ENCODE measurements at regions not wholly inside any gene's neighbourhood (a gene's known extent, or its start where the extent isn't known, plus 50 kb on each side); places are given as distances from the start of the nearest gene placed in this dataset.
"Not testable (repeated sequence)": the region's sequence is repeated elsewhere in the genome, so short reads cannot be mapped to it uniquely, and the experiment has no call there.

DNA sequence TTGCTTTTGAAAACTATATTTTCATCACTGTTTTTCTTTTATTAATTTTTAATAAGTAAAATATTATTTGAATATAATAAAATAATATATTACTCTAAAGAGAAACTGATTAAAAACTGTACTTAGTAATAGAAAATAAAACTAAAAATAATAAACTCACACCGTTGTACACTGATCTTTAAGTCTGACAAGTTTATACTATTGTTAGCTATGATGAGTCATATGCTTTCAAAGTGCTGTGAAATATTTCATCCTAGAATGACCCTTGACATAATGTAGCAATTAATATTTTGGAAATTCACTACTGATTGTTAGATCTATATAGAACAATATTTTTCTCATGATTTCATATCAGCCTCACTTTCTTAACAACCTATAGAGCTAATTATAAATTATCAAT lies 1040.6 kb upstream of the SPRY2 start:
- DNase-seq (ENCODE audit: low spot score), result no peak

DNA sequence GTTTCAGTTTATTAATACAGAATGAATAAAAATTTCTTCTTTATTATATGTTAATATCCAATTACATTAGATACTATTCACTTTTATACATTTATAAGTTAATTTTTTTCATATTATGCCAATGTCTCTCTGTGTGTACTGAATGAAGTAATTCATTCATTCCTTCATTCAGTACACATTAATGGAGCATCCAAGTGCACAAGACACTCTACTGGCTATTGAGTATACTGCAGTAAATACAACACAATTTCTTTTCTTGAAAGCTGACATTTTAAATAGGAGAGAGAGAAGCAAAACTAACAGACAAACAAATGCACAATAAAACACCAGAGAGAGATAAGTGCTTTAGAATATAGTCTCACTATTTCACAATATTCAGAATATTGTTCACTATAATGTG lies 1038.3 kb upstream of the SPRY2 start:
- no peak for DNase-seq (ENCODE audit: low spot score)

DNA sequence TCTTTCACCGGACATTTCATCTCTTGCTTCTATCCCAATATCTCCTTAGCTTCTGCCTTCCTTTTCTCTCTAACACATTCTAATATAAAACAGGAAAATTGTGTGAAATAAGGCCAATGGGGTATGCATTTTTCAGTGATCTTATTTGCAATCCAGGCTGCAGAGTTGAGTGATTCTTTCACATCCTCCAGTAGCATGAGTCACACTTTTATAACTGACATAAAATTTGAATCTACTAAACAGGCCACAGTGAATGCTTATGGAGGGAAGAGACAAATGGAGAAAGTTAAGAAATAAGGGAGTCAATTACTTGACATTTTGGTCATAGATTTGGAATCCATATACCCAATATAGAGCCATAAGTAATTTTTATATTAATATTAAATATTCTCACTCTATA lies 1037.0 kb upstream of the SPRY2 start:
- DNase-seq (ENCODE audit: low spot score), result no peak

DNA sequence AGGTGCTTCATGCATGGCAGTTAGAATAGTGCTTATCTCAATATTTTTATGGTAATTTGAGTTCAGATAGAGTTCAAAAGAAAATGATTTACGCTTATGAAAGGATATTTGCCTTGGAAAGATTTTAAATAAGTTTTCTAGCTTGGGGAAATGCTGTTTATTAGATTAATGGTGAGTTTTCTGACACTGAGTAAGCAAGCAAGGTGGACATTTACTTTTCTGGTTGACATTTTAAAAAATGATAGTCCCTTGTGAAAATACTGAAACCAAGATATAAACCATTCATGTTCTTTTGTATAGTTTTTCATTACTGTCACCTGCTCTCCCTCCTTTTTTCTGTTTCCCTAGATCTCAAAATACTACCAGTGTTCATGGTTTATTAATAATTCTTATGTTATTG lies 1034.8 kb upstream of the SPRY2 start:
- no peak for DNase-seq (ENCODE audit: low spot score)

DNA sequence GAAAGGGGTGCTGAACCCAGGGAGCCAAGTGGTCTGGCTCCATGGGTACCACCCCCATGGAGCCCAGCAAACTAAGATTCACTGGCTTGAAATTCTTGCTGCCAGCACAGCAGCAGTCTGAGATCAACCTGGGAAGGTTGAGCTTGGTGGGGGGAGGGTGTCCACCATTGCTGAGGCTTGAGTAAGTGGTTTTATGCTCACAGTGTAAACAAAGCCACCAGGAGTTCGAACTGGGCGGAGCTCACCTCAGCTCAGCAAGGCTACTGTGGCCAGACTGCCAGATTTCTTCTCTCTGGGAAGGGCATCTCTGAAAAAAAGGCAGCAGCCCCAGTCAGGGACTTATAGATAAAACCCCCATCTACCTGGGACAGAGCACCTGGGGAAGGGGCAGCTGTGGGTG lies 1021.8 kb upstream of the SPRY2 start:
- DNase-seq (ENCODE audit: low spot score), result not testable (repeated sequence)

DNA sequence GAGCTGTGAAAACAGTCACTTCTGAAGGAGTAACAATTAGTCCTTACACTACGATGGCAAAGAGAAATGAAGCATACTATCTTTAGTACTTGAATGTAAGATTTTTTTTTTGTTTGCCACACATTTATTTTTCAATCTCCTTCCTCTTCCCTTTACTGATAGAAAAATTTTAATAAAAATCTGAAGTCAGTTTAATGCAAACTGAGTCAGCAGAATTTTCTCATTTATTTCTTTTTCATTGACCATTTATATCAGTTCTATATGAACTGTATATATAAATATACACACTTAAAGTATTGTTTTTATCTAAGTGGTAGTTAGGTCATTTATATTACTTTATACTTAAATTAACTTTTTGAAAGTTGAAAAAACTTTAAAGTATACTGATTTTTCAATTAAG lies 1009.1 kb upstream of the SPRY2 start:
- no peak for DNase-seq (ENCODE audit: low spot score)

DNA sequence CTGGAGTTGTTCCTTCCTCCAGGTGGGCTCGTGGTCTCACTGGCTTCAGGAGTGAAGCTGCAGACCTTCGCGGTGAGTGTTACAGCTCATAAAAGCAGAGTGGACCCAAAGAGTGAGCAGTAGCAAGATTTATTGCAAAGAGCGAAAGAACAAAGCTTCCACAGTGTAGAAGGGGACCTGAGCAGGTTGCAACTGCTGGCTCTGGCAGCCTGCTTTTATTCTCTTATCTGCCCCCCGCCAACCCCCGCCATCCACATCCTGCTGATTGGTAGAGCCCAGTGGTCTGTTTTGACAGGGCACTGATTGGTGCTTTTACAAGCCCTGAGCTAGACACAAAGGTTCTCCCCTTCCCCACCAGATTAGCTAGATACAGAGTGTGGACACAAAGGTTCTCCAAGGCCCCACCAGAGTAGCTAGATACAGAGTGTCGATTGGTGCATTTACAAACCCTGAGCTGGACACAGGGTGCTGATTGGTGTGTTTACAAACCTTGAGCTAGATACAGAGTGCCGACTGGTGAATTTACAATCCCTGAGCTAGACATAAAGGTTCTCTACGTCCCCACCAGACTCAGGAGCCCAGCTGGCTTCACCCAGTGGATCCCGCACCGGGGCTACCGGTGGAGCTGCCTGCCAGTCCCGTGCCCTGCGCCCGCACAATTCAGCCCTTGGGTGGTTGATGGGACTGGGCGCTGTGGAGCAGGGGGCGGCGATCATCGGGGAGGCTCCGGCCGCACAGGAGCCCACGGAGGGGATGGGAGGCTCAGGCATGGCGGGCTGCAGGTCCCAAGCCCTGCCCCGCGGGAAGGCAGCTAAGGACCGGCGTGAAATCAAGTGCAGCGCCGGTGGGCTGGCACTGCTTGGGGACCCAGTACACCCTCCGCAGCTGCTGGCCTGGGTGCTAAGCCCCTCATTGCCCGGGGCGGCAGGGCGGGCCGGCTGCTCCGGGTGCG lies 999.5 kb upstream of the SPRY2 start:
- not testable (repeated sequence) for DNase-seq (ENCODE audit: low spot score)

DNA sequence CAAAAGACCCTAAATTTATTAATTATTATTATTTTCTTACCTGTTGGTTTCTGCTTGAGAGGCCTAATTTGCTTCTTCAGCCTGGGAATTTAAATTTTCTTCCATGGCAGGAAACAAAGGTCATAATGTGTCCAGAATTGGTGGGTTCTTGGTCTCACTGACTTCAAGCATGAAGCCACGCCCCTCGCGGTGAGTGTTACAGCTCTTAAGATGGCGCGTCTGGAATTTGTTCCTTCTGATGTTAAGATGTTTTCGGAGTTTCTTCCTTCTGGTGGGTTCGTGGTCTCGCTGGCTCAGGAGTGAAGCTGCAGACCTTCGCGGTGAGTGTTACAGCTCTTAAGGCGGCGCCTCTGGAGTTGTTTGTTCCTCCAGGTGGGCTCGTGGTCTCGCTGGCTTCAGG lies 998.7 kb upstream of the SPRY2 start:
- not testable (repeated sequence) for DNase-seq (ENCODE audit: low spot score)

DNA sequence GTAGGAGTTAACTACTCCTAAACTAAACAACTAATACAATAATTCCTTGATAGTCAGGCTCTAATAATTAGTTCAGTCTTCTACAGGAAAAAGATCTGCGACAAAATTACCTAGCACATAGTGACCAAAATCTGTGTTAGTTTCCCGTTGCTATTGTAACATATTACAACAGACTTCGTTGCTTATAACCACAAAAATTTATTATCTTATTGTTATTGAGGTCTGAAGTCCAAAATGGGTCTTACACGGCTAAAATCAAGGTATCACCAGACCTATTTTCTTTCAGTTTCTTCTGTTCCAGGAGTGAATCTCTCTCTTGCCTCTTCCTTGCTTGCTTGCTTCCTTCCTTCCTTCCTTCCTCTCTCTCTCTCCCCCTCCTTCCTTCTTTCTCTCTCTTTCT lies 993.6 kb upstream of the SPRY2 start:
- DNase-seq (ENCODE audit: low spot score), result no peak

DNA sequence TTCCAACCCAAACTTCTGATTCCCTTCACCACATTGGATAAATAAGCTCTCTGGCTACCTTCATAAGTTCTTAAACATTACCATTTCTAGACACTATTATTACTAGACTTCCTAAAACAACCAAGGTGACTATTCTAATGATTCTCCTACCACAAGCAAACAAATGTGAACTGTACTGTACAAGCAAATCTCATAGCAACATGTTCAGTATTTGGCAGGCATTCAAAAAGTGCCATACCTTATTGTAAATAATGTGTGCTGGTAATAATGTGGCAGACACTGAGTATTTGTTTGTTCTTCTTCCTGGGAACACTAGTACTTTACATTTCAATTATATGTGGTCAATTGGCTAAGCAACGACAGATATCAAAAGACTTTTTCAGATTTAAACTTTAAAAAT lies 986.0 kb upstream of the SPRY2 start:
- DNase-seq (ENCODE audit: low spot score), result no peak

DNA sequence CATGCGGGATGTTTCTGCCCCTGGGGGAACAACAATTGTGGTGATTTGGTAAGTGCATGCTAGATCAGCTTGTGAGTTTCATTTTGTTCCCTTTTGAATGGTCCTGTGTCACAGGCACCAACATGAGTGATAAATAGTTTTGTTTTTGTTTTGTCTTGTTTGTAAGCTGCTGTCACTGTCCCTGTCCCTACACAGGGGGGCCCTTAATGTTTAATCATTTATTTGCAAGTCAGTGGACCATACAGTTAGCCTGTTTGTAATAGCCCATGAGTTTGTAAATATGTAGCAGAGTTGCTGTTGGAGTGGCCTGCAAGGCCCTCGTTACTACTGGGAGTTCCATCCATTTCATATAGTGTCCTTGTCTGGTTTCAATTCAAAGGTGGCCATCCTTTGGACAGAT lies 979.6 kb upstream of the SPRY2 start:
- no peak for DNase-seq (ENCODE audit: low spot score)

DNA sequence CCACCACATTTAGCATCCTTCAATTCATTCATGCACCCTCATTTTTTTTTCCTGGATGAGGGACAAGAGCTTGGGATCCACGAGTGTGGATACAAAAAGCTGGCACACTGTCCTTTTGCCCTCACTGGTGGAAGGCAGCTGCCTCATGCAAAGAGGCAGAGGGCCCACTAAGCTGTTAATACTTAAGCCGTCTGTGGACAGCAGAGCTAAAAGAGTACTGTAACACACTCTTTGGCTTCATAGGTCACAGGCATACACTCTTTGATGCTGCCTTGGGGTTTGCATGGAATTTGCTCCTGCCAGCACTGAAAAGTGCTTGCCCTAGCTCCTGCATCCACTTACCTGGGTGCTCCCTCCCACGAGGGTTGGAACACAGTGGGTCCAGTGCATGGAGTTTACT lies 978.4 kb upstream of the SPRY2 start:
- DNase-seq (ENCODE audit: low spot score), result no peak

DNA sequence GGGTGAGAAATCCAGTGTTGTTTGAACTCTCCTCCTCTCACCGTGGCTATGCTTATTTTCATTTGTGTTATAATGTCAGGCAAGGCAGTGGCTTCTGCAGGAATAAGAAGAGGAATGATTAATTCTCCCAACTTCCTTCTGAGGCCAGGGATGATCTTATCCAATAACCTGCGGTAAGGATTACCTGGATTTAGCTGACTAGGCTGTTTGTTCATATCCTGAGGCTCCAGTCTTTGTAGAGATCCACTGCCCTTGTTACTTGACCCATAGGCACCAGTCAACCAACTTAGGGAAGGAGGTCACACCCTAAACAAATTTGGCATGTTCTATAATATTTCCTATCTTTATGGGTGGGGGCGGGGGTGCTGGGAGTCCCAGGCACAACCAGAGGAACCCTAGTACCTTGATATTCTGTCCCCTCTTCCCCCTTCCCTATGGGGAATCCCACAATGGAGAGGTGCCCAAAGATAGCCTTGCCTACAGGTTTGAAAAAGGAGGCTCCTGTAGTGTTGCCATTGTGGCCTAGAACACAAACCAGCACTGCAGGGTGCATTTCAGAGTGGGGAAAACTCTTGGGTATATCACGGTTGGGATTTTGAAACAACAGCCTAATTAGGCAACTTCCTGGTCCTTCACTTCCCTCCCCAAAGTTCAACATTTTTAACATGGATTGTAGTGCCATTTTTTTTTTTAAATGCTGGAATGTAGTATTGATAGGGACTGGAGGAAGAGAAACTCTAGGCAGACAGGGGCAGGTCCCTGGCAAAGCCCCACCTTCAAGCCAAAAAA lies 977.5 kb upstream of the SPRY2 start:
- DNase-seq (ENCODE audit: low spot score), result no peak

DNA sequence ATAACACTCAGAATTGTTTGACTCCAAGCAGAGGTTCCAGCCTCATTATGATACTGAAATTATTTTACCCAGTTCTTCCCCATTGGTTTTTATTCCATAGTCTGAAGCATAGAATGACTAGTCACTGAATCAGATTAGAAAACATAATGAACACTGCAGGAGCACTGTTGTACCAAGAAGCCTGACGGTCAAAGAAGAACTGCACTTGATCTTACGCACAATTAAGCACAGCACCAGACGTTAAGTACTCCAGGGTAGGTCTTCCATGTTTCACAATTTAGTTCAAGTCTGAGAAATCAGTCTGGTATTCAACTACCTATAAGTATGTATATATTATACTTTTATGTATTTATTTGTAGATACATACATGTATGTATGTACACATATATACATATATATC lies 973.5 kb upstream of the SPRY2 start:
- DNase-seq (ENCODE audit: low spot score), result no peak

DNA sequence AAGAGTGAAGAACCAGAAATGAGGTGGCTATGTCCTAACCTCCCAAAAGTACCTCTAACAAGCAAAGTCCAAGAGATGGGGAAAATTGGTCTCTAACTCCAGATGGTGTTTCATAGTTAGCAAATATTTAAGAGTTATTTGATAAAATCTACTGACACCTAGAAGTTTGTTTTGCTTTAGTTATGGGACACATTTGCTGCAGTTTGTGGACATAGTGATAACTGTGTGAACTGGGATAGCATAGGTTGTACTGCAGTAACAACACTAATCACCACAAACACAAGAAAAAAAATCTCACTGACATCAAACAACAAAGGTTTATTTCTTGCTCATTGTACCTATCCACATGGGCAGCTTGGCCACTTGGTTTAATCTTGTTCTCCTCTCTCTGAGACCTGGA lies 965.0 kb upstream of the SPRY2 start:
- DNase-seq (ENCODE audit: low spot score), result no peak

DNA sequence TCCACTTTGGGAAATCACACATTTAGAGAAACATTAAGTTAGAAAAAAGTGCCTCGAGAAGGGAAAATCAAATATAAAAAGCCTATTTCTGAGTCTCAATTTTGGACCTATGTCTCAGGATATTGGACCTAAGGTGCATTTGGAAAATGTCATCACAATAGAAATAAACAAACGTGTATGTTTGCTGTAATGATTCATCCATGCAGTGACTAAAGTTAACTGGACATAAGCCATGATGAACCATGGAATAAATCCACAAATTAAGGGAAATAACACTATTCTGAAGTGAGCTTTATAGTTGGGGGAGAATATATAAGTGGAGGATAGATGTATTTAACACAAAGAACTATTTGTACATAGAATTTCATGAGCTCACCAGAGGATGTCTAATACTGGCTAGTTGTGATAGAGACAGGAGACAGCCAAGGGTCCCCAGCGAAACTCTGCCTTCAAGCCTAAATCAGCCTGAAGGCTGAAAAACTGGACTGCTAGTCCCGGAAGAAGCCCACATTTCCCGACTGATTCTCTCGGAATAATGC lies 963.3 kb upstream of the SPRY2 start:
- no peak for DNase-seq (ENCODE audit: low spot score)

DNA sequence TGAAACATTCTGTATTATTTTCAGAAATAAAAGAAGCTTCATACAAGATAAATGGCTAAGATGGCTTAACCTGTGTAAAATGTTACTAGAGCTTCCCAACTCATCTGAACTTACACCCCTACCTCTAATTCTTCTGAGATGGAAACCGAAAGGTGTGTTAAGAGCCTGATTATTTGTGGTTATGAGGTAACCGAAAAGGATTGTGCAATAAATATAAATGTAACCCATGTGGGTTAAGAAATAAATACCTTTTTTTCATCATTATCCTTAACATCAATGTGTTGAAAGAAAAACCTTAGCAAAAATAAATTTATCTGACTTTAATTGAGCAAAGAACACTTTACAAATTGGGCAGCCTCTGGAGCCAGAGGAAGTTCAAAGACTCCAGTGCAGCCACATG lies 961.8 kb upstream of the SPRY2 start:
- DNase-seq (ENCODE audit: low spot score), result no peak

DNA sequence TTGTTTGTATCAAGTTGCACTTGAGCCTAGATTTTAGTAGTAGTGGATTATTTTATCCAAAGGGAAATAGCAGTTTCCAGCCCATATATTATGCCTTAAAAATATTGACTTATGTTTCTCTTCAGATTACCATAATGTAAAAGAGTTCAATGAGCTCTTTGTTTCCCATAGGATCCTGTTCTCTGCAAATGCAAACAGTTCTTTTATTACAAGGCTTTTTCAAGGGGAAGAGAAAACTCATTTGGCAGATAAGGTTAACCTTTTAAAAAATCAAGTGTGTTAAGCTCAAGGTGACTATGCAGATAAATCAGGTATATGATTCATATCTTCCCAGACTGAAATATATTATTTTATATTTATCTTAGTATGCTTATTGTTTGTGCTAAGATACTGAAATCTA lies 961.2 kb upstream of the SPRY2 start:
- no peak for DNase-seq (ENCODE audit: low spot score)

DNA sequence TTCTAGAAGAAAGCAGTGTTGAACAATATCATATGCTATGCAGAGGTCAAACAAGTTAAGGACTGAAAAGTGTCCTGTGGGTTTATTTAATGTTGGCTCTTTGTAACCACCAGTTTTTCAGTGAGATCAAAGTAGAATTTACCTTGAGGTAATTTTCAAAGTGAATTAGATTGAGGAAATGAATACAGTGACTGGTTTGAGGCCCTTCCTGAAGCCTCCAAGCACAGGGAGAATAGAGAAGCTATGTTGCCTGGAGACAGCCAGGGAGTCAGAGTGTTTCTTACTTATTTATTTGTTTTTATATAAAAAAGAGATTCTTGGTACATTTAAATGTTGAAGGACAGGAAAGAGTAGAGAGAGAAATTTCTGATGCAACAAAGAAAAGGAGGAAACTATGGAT lies 954.3 kb upstream of the SPRY2 start:
- no peak for DNase-seq (ENCODE audit: low spot score)

DNA sequence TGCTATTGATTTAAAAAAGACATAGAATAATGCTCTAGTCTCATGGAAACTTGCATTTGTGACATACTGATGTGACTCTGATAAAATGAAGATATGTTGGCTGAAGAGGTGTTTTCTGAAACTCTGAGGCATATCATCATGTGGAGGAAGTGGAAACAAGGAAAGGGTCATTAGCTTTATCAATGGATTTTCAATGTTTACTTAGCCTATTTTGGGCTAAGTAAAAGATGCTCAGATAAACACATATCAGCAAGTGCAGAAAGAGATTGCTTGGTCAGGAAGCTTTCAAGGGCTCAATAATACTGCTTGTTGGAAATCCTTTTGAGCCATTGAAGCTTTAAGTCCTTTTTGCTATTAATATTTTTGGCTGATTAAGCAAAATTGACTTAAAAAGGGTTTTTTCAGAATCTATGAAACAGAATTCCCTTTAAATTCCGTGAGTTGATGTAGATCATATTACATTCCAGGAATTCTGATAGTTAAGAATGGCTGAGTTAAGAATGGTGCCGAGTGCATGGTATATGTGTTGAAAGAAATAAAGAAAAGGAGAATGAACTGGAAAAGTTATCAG lies 952.8 kb upstream of the SPRY2 start:
- no peak for DNase-seq (ENCODE audit: low spot score)

DNA sequence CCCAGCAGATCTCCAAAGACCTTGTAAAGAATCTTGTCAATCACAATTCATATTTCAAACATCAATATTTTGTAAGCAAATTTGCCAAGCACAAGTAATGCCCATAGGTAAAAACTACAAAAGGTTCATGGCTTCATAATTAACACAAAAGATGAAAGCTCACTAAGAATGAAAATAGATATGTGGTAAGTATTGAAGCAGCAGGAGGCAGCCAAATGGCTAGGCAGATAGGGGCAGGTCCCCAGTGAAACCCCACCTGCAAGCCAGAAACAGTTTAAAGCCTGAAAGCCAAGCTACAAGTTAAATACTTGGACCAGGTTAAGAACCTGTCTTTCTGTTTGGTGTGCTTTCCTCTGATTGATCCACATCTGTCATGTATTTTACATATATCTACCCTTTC lies 942.6 kb upstream of the SPRY2 start:
- no peak for DNase-seq (ENCODE audit: low spot score)

DNA sequence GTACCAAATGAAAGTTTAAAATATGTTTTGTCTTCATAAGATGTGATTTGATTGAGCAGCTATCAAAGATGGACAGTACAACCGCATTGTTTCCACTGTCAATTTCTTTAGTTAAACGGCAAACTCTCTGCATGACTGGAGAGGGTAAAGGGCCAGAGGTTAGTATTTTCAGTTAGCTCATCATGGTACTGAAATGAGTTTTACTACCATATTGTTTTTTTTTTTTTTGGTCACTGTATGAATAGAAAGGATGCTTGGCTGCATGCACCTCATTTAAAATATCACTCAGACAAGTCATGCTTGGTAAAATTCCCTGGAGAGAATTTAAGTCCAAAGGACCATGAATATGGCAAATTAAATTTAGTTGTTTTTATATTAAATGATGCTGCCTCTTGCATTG lies 942.1 kb upstream of the SPRY2 start:
- DNase-seq (ENCODE audit: low spot score), result no peak

Measured in activated CD4-positive, alpha-beta T cell treated with anti-CD3 and anti-CD28 coated beads, Interleukin-2, Interleukin-4, amounts not matched to agents 100 ng/mL and 50 ng/mL, durations not matched to agents 16 hours and 8 hours (primary cell).